CMK (cell line): ENCODE measurements at regions not wholly inside any gene's neighbourhood (a gene's known extent, or its start where the extent isn't known, plus 50 kb on each side); places are given as distances from the start of the nearest gene placed in this dataset.

Experiments
- DNase-seq: peaks from one replicate; pipeline ENCODE4 v3.0.0-alpha.2; 2010; ENCODE audit warnings: low read depth

DNA sequence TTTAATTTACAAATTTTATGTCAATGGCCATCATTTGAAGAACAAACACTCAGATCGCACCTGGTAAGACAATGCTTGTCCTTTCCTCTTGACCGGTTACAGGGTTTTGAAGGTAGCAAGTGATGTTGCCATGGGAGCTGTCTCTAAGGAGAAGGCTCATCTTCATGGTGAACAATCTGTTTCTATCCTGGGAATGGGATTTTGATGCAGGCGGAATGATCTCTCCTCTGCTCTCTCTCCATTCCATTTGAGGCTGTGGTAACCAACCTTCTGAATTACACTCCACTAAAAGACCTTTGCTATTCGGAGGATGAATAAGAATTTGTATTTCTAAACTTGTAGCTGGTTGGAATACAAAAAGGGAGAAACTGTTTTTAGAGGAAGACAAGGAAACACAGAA is 57.9 kb upstream of the SLC5A9 start:
- DNase-seq, result no peak

DNA sequence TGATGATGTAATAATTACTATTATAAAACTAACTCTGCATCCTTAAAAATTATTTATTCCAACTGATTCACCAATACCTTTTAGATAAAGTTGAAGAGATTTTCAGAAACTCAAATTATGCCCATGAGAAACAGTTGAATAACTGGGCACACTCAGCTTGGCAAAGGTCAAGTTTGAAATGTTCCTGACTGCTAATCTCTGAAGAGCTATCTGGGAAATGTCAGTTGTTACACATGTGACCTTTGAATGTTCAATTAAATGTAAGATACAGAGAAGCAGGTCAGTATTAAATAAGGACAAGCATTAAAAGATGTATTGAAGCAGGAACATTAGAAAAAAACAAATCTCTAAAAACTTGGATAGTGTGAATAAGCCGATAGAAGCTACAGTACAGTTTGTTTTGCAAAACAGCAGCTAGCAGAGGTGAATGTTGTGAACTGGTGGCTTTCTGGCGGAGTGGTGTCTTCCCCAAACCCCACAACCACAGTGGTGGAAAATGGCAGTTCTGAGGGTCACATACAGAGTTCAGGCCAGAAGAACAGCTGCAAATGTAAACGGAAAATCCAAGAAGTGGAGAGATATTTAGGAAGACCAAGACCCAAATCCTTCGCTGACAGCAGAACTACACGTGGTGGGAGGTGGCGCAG is 61.9 kb upstream of the SLC5A9 start:
- no peak for DNase-seq

DNA sequence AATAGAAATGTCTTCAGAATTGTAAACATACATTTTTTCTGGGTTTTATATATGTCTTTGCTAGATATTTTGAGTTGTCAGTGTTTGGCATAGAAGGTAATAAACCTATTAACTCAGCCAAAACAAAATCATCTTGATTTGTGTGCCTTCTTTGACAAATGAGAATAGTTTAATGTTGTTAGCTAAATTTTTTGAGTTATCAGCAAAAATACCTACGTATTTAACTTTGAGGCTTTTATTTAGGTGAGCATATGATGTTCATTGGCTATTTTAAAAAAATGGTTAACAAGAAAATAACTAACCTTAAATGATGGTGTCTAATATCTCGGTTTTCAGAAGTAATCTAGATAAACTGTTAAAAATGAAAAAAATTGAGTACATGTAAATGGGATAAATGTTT is 83.2 kb upstream of the SLC5A9 start:
- DNase-seq, result no peak

DNA sequence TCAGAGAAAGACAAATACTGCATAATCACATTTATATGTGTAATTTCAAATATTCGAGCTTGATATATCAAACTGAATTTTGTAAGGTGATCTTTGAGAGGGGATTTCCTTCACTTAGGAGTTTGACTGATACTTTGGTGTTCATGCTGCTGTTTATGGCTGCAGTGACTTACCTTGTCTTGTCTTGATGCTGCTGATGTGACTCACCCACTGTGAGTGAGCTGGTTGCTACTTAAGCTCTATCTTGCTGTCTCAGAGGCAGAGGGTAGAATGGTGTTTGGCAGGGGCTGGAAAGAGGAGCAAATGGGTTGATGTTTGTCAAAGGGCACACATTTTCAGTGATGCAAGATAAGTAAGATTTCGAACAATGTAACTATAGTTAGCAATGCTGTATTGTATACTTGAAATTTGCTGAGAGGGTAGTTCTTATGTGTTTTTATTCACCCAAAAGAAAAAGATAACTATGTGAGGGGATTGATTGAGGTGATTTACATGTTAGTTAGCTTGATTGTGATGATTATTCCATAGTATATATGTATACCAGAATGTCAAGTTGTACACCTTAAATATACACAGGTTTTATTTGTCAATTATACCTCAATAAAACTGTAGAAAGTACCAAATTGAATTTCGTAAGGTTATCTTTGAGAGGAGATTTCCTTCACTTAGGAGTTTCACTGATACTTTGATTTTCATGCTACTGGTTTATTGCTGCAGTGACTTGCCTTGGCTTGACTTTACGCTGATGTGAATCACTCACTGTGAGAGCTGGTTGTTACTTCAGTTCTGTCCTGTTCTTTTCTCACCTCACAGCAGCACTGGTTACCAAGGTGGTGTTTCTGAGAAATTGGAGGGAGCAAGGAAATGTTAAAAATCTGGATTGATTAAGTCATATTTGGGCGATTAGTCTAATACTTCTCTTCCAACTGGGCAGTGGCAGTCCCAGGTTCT is 94.5 kb upstream of the SLC5A9 start:
- no peak for DNase-seq

DNA sequence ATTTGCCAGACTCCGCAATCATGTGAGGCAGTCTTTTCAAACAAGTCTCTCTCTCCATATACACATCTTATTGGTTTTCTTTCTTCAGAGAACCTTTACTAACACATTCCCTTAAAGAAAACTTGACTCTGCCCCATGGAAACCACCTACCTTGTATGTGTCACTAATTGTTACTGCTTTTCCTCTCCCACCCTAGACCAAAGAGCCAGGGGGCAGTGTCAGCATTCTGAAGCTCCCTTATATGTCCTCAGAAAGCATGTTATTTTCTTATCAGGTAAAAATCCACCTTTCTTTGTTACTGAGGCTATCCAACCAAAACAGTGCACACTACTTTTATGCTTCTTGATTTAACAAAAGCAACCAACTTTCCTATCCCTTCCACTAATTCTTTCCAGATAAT is 98.9 kb upstream of the SLC5A9 start:
- DNase-seq, result no peak

DNA sequence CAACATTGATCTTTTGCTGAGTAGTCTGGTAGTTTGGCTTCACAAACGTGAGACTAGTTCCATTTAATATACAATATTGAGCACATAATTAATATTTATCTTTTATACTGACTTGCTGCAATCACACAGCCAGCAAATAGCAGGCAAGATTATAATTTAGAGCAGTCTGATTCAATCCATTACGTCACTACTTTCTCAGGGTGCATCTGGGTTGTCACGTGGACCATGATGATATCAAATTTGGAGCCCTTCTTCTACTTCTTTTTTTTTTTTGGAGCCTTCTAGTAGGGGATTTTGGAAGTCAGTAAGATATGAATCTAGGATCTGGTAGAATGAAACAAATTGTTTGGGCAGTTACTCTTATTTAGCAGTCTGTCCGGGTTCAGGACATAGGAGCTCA is 100.6 kb upstream of the SLC5A9 start:
- no peak for DNase-seq

DNA sequence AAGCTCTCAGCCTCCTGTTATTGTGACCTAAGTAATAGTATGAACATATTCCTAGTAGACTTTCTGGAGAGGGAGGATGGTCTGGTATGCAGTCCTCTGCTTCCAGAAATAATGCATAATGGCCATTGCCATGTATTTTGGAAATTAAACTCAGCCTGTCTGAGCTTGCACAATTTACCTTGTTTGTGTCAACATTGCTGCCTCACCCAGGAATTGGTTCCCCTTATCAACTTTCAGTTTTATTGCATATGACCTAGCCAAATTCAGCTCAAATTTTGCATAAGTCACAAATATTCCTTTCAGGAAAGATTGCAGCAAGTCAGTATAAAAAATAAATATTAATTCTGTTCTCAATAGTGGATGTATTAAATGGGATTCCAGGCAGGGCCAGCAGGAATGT is 101.9 kb upstream of the SLC5A9 start:
- no peak for DNase-seq

DNA sequence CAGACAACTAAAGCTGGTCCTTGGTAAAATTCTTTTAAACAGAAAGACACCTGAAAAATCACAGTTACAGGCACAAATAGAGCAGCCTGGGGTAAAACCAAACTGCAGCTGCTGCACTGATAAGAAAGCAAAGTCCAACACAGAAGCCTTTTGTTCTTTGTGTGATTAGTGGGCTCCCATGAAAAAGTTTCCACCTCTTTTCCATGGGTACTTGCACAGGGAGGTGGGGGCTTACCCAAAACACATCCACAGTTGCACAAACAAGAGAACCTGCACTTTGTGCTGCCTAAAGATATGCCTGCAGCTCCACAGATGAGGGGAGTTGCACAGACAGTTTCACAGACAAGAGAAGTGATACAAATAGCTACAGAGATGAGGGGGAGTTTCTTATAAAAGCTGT is 106.7 kb upstream of the SLC5A9 start:
- no peak for DNase-seq

DNA sequence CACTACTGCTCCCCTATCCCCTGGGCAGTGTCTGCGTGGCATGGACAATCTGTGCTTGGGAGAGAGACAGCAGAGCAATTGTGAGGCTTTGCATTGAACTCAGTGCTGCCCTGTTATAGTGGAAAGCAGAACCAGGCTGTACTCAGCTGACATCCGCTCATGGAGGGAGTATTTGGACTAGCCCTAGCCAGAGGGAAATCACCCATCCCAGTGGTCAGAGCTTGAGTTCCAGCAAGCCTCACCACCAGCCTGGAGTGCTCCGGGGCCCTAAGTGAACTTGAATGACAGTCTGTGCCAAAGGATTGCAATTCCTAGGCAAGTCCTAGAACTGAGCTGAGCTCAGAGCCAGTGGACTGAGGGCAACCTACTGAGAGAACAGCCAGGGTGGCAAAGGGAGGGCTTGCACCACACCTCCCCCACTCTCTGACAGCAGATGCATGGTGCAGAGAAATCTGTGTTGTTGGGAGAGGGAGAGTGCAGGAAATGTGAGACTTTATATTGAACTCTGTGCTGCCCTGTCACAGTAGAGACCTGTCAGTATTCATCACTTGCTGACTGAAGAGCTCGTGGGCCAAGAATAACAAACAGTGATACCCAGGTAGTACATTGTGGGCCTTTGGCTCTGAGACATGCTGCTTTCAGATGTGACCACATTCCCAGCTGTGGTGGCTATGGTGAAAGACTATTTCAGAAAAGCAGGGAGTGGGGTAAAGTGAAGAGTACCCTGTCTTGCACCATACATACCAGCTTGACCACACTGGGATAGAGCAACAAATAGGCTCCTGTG is 107.7 kb upstream of the SLC5A9 start:
- no peak for DNase-seq

DNA sequence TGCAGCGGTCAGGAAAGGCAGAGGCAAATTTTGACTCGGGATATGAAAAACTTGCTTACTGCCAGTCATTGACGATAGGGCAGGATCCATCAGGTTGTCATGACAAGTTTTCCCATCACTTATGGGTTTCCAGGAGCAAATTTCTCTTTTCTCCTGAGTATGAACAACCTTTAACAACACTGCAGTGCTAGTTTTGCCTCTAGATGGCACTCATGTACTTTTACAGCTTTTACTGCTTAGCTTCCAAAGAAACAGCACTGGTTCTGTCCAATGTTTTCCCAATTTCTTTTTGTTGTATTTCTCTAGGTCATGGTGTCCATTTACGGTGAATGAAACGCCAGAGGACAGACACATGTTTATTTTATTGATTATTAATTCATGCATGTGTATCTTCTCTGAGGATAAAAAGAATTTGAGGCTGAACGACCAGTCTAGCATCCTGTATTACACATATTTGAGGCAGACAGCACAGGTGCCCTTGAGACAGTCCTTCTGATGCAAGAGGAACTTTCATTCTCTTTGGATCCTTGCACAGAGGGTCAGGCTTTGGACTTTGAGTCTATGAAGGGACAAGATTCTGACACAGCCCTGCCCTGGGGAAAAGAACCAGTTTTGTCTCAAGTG is 112.3 kb upstream of the TRABD2B start:
- no peak for DNase-seq

DNA sequence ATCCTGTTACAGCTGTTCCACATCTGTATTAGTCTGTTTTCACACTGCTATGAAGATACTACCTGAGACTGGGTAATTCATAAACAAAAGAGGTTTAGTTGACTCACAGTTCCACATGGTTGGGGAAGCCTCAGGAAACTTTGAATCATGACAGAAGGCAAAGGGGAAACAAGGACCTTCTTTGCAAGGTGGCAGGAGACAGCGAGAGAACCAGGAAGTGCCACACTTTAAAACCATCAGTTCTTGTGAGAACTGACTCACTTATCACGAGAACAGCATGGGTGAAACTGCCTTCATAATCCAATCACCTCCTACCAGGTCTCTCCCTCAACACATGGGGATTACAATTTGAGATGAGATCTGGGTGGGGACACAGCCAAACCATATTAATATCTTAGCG is 110.3 kb upstream of the TRABD2B start:
- DNase-seq, result no peak

DNA sequence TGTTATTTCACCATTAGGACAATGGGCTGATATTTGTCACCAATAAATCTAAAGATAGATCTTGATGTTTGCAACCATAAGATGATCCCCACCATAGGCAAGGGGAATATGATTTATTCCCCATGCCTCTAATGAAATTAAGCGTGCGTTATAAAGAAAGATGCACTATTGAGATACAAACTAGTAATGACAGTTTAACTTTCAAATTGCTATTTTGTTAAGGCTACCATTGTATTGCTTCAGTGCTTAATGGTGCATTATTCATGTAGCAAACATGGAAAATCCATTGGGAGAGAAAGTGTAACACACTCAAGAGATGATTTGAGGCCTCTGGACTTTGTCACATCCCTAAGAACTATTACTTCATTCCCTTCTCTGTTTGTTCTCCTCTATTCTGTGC is 108.9 kb upstream of the TRABD2B start:
- DNase-seq, result no peak

DNA sequence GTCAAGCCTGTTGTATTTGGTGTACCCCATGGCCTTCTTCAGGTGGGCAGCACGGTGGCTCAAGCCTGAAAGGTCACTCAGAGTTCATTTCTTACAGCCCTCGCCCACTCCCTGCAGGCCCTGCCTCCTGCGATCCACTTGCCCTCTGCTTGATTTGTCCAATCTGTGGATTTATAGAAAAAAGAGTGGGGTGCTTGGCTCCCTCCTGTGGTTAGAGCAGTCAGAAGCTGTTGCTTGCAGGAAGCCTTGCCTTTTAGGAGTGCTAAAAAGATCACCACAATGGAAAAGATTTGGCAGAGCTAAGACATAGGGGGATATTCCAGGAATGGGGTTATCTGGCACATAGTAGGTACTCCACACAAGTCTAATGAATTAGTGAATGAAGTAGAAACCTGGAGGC is 108.0 kb upstream of the TRABD2B start:
- DNase-seq, result no peak

DNA sequence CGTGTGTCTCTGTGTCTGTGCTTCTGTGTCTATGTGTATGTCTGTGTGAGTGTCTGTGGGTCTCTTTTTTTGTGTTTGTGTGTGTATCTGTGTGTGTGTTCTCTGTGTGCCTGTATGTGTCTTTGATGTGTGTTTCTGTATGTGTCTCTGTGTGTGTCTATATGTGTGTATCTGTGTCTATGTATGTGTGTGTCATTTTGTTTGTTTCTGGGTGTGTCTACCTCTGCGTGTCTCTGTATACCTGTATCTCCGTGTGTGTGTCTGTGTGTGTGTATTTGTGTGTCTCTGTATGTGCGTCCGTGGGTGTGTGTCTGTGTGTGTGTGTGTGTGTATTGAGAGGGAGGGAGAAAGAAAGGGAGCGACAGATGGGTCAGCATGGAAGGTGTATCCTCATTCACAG is 106.3 kb upstream of the TRABD2B start:
- DNase-seq, result no peak

DNA sequence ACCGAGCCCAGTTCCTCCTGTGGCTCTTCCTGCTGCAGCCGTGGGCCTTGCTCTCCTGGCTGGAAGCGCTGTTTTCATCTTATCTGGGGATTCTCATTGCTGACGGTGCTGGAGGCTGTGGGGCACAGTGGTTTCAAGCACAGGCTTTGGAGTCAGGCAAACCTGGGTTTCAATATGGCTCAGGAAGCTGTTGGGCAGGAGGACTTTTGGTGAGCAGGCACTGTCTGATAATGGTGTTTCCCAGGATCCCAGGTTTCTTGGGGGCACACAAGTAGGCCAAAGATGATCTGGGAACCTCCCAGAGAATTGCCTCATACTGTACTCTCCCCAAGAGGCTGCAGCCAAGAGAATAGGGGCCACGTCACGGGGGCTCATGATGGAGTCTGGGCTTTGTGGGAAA is 105.6 kb upstream of the TRABD2B start:
- DNase-seq, result no peak

DNA sequence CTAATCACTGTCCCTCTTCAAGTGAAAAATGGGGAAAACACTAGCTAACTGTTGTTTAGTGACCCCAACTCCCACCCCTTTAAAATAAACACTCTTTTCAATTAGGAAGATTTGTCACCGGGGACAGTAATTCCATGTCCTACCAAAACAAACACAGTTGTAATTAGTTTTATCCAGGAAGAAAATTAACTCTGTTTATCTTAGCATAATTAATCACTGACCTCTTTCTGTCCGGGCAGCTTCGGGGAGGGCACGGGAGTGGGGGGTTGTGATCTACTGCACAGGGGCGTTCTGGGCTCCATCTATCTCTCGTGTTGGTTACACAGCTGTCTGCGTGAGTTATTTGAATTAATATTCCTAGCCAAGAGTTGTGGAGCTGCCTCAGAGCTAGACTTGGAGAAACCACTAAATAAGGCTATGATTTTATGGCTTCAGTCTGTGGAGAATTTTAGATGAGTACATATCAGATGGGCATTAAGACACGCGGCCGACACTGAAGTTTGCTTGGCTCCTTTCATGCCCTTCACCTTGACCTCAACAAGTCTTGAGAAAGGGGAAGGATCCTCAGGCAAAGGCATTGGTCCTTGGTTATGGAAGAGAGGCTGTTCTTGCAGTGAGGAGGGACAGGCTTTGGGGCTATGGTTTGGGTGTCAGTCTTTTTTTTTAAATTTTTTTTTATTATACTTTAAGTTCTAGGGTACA is 102.0 kb upstream of the TRABD2B start:
- no peak for DNase-seq

DNA sequence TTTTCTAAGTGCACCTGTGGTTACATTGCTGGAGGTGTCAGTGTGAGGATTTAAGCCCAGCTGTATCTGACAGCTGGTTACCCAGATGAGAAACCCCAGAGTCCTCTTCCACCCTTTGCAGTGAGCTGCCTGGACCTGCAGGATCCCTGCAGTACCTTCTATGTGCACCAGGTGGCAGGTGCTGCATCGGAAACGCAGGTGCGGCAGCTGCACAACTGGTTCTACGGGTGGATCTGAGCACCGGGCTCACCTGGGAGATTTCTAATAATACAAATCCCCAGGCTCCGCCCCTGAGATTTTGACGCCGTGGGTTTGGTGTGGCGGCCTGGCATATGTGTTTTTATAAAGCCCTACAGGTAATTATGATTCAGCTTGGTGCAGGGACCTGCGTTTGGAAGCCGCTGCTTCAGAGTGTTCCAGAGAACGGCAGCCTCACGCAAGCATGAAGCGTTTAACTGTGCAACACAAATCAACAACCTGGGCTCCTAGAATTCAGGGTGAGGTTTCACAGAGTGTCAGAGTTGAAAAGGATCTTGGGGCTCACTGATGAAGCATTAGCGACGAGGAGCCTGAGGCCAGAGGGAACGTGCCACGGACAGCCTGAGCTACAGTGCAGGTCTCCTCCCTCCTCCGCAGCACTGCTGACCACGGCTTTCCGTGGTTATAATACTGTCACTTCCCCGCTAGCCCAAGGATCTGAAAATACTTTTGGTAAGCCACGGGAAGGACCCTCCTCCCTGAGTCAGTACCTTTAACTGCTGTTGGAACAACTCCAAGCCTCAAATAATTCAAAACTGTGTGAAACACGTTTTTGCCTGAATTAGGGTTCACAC is 96.7 kb upstream of the TRABD2B start:
- peak; percentile 18 for DNase-seq

DNA sequence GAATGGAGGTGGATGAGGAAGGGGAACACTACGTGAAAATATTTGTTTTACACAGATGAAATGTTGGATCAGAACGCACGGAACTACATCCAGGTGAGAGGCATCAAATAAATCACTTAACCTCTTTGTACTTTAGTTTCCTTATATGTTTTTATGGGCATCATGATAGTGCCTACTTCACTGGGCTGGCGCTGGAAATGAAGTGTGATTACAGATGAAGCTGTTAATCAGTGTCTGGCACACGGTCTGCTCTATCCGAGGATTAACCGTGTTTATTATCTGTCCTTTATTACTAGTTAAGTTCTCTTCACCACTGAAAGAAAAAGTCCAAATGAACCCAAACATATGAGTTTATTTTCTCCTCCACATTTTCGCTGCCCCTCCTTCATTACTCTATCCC is 96.0 kb upstream of the TRABD2B start:
- DNase-seq, result no peak

DNA sequence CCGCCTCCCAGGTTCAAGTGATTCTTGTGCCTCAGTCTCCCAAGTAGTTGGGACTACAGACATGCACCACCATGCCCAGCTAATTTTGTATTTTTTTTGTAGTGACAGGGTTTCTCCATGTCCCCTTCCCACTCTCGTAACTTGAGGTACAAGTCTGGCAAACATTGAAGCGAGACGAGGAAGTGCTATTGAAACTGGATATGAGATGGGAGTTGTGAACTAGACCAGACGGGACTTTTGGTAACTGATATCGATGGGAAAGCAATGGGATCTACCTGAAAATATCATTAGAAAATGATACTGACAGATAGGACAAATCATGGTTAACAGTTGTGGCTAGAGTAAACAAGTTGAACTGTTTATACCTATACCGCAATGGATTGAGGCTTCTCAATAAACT is 95.2 kb upstream of the TRABD2B start:
- DNase-seq, result no peak

DNA sequence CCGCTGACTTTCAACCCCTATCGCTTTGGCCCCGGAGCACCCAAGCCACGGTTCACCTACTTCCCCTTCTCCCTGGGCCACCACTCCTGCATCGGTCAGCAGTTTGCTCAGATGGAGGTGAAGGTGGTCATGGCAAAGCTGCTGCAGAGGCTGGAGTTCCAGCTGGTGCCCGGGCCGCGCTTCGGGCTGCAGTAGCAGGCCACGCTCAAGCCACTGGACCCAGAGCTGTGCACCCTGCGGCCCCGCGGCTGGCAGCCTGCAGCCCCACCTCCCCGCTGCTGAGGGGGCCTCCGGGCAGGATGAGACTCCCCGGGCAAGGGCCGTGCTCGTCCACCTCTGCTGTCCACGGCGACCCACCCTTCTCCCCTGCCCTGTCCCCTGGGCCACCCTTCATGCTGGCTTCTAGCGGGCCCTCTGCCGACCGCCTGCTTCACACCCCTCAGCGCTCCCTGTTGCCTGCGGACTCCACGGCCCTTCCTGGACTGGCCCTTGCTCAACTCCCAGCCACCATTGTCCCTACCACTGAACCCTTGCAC is 92.2 kb upstream of the TRABD2B start:
- DNase-seq, result no peak

DNA sequence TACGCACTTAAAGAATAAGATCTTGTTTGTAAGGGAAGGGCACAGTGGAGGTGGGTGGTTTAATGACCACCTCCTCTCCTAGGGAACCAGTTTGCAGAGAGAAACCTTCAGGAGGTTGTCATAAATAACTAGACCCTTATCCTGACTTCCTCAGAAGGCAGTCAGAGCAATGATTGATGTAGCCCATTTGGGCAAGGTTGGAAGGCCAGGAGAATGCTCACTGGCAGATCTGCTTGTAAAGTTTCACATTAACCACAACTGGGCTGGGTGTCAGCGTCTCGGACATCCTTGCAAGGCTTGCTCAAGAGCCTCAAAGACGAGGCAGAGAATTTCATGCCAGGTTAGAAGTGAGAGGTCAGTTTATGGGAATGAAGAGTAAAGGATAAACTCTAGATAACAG is 87.6 kb upstream of the TRABD2B start:
- no peak for DNase-seq
